Liver (tissue), 8 donors: ENCODE measurements at regions not wholly inside any gene's neighbourhood (a gene's known extent, or its start where the extent isn't known, plus 50 kb on each side); places are given as distances from the start of the nearest gene placed in this dataset.

Experiments
- DNase-seq: peaks from one replicate; pipeline ENCODE4 v3.0.0-alpha.2; 2017; ENCODE audit warnings: low spot score
- H3K27ac ChIP-seq, 2 donors: one replicate each; pipeline ENCODE4 v1.7.0; 2013; ENCODE audit warnings: inconsistent platforms in 2 of 2, low read length in 2 of 2, control low read depth in 1 of 2, low read depth in 1 of 2, mild to moderate bottlenecking in 1 of 2
- H3K27me3 ChIP-seq, 4 donors: one replicate each; pipeline versions ENCODE4 v1.6.1 to v1.7.0; 2013; ENCODE audit warnings: low read length in 3 of 4, inconsistent platforms in 1 of 4, mild to moderate bottlenecking in 1 of 4, moderate library complexity in 1 of 4; ENCODE audit not compliant: control insufficient read depth in 4 of 4, insufficient read depth in 4 of 4
- H3K36me3 ChIP-seq, 4 donors: one replicate each; pipeline versions ENCODE4 v1.6.1 to v1.7.0; 2013; ENCODE audit warnings: low read length in 3 of 4, mild to moderate bottlenecking in 3 of 4, low read depth in 1 of 4, moderate library complexity in 1 of 4; ENCODE audit not compliant: control insufficient read depth in 4 of 4, insufficient read depth in 3 of 4
- H3K4me1 ChIP-seq, 4 donors: one replicate each; pipeline versions ENCODE4 v1.6.1 to v1.7.0; 2013; ENCODE audit warnings: low read length in 3 of 4, mild to moderate bottlenecking in 3 of 4, moderate library complexity in 1 of 4; ENCODE audit not compliant: control insufficient read depth in 4 of 4, insufficient read depth in 4 of 4
- H3K4me3 ChIP-seq, 3 donors: one replicate each; pipeline versions ENCODE4 v1.6.1 to v1.7.0; 2013; ENCODE audit warnings: low read length in 3 of 3, control low read depth in 1 of 3, low read depth in 1 of 3, mild to moderate bottlenecking in 1 of 3
- H3K9ac ChIP-seq, 2 donors: one replicate each; pipeline ENCODE4 v1.7.0; 2013; ENCODE audit warnings: low read length in 2 of 2, mild to moderate bottlenecking in 2 of 2, moderate library complexity in 2 of 2, control low read depth in 1 of 2, low read depth in 1 of 2
- H3K9me3 ChIP-seq, 4 donors: one replicate each; pipeline versions ENCODE4 v1.6.1 to v1.7.0; 2013; ENCODE audit warnings: low read length in 3 of 4; ENCODE audit not compliant: control insufficient read depth in 4 of 4
- ATF3 ChIP-seq: IDR thresholded peaks from 2 replicates; pipeline ENCODE4 v1.6.1; 2016; ENCODE audit warnings: antibody characterized with exemption
- CTCF ChIP-seq: fragments of 150-350 bp; IDR thresholded peaks from 2 replicates; pipeline ENCODE4 v1.5.1; 2017; ENCODE audit warnings: improper control_type of control experiment, low read depth, low read length; ENCODE audit not compliant: missing input control
- EGR1 ChIP-seq, 2 donors: IDR thresholded peaks; 2 replicates each; pipeline ENCODE4 v1.6.1; 2016 to 2018; ENCODE audit warnings: antibody characterized with exemption in 2 of 2, low read depth in 2 of 2
- FOXA1 ChIP-seq: IDR thresholded peaks from 2 replicates; pipeline ENCODE4 v1.6.1; 2016; ENCODE audit warnings: antibody characterized with exemption
- FOXA2 ChIP-seq: IDR thresholded peaks from 2 replicates; pipeline ENCODE4 v1.6.1; 2016; ENCODE audit warnings: antibody characterized with exemption
- GABPA ChIP-seq, 2 donors: IDR thresholded peaks in 1 of 2; conservative IDR thresholded peaks in 1 of 2; 2 replicates each; pipeline ENCODE4 v1.6.1; 2016; ENCODE audit warnings: antibody characterized with exemption in 2 of 2, mild to moderate bottlenecking in 1 of 2, moderate library complexity in 1 of 2
- HNF4A ChIP-seq, 2 donors: conservative IDR thresholded peaks; 2 replicates each; pipeline ENCODE4 v1.6.1; 2016; ENCODE audit warnings: antibody characterized with exemption in 2 of 2, mild to moderate bottlenecking in 2 of 2
- HNF4G ChIP-seq: IDR thresholded peaks from 2 replicates; pipeline ENCODE4 v1.6.1; 2016; ENCODE audit warnings: antibody characterized with exemption
- JUND ChIP-seq, 2 donors: IDR thresholded peaks; 2 replicates each; pipeline ENCODE4 v1.6.1; 2016; ENCODE audit warnings: antibody characterized with exemption in 2 of 2
- MAX ChIP-seq: IDR thresholded peaks from 2 replicates; pipeline ENCODE4 v1.6.1; 2016; ENCODE audit warnings: antibody characterized with exemption
- NR2F2 ChIP-seq: IDR thresholded peaks from 2 replicates; pipeline ENCODE4 v1.6.1; 2016; ENCODE audit warnings: antibody characterized with exemption
- RAD21 ChIP-seq, 2 donors: IDR thresholded peaks; 2 replicates each; pipeline ENCODE4 v1.6.1; 2016; ENCODE audit warnings: antibody characterized with exemption in 2 of 2, mild to moderate bottlenecking in 2 of 2
- REST ChIP-seq: IDR thresholded peaks from 2 replicates; pipeline ENCODE4 v1.6.1; 2016; ENCODE audit warnings: antibody characterized with exemption, mild to moderate bottlenecking
- RXRA ChIP-seq, 2 donors: IDR thresholded peaks; 2 replicates each; pipeline ENCODE4 v1.6.1; 2017 to 2018; ENCODE audit warnings: antibody characterized with exemption in 2 of 2, mild to moderate bottlenecking in 1 of 2
- SP1 ChIP-seq: IDR thresholded peaks from 2 replicates; pipeline ENCODE4 v1.6.1; 2018; ENCODE audit warnings: antibody characterized with exemption, mild to moderate bottlenecking
- TAF1 ChIP-seq: conservative IDR thresholded peaks from 2 replicates; pipeline ENCODE4 v1.6.1; 2016; ENCODE audit warnings: antibody characterized with exemption, mild to moderate bottlenecking
- YY1 ChIP-seq: IDR thresholded peaks from 2 replicates; pipeline ENCODE4 v1.6.1; 2016; ENCODE audit warnings: antibody characterized with exemption, mild to moderate bottlenecking
- WGBS: extraction: QIAGEN DNeasy Blood & Tissue Kit; methylation state at CpG from one replicate; pipeline ENCODE4 v1.1.7; 2013; 5-methylcytosine and 5-hydroxymethylcytosine counted together
- donor health status: healthy.
- donor health status: healthy.
- donor health status: healthy.
- donor health status: healthy.
- donor health status: healthy.

- Histone ChIP-seq H3K36me3 (no peaks in the 10 kb centered on the region), H3K9ac (no peak overlapping the region), H3K4me1 (no peaks in the 10 kb centered on the region), H3K9me3 (peaks cover 0 to 5% (median 2%) of the 10 kb centered on the region in 4 donors), H3K27me3 (peaks cover 0 to 6% (median 1%) of the 10 kb centered on the region in 4 donors), H3K4me3 (no peak overlapping the region), H3K27ac (no peak overlapping the region)
- no peak for DNase-seq
- 37% methylated on average over 2 of the region's 2 CpGs for WGBS
- TF ChIP-seq FOXA2 = no peak
- TF ChIP-seq RAD21 (IDR thresholded peaks at IDR 0.05) = no peak
- no peak for TF ChIP-seq CTCF
- no peak for TF ChIP-seq TAF1
- TF ChIP-seq ATF3 = no peak
- TF ChIP-seq RXRA (IDR thresholded peaks at IDR 0.05) = no peak
- no peak for TF ChIP-seq YY1
- no peak for TF ChIP-seq HNF4A (conservative IDR thresholded peaks at IDR 0.05)
- no peak for TF ChIP-seq FOXA1
- no peak for TF ChIP-seq JUND (IDR thresholded peaks at IDR 0.05)
- no peak for TF ChIP-seq HNF4G
- no peak for TF ChIP-seq EGR1 (IDR thresholded peaks at IDR 0.05; ENCODE audit: low read depth in 2 of 2)
- no peak for TF ChIP-seq SP1
- TF ChIP-seq REST = no peak
- TF ChIP-seq NR2F2 = no peak
- TF ChIP-seq MAX = no peak
- no peak for TF ChIP-seq GABPA (IDR thresholded peaks at IDR 0.05 in 1 of 2, conservative IDR thresholded peaks at IDR 0.05 in 1 of 2)
Measured at GRCh38 chr15:97141871-97142270, 811.4 kb downstream of the NR2F2 start.

- peaks cover 0 to 5% (median 2%) of the 10 kb centered on the region in 4 donors for H3K9me3 ChIP-seq
- no peak for TF ChIP-seq YY1
- no peak for TF ChIP-seq MAX
- TF ChIP-seq FOXA2 = no peak
- TF ChIP-seq SP1 = no peak
- no peak for TF ChIP-seq GABPA (IDR thresholded peaks at IDR 0.05 in 1 of 2, conservative IDR thresholded peaks at IDR 0.05 in 1 of 2)
- no peak for TF ChIP-seq CTCF
- peaks cover 0 to 6% (median 1%) of the 10 kb centered on the region in 4 donors for H3K27me3 ChIP-seq
- no peak overlapping the region for H3K4me3 ChIP-seq
- H3K36me3 ChIP-seq = no peaks in the 10 kb centered on the region
- no peaks in the 10 kb centered on the region for H3K4me1 ChIP-seq
- no peak for DNase-seq
- H3K9ac ChIP-seq = no peak overlapping the region
- 78% methylated on average over 6 of the region's 6 CpGs for WGBS
- no peak overlapping the region for H3K27ac ChIP-seq
Measured at GRCh38 chr15:97143592-97144376, 813.3 kb downstream of the NR2F2 start.
